ENCODE measurements at regions not wholly inside any gene's neighbourhood (a gene's known extent, or its start where the extent isn't known, plus 50 kb on each side); places are given as distances from the start of the nearest gene placed in this dataset.

DNA sequence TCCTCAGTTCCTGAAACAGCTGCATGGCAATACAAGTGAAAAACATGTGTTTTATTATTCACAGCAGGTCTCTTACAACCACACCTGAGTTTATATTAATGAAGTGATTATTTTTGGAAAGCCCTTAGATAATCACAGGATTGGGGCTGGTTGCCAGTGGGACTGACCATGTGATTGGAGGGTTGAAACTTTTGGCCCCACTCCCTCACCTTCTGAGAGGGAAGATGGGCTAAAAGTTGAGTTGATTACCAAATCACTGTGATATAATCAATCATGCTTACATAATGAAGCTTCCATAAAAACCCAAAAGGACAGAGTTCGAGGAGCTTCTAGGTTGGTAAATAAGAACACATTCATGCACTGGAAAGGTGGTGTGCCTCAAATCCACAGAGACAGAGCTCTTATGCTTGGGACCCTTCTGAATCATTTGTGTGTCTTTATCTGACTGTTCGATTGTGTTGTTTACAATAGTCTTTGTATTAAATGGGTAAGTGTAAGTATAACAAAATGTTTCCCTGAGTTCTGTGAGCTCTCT is 393.9 kb downstream of the RPS24 start:
- no peak for TF ChIP-seq POLR2A (IDR thresholded peaks at IDR 0.05)
- TF ChIP-seq, protein P1, sequence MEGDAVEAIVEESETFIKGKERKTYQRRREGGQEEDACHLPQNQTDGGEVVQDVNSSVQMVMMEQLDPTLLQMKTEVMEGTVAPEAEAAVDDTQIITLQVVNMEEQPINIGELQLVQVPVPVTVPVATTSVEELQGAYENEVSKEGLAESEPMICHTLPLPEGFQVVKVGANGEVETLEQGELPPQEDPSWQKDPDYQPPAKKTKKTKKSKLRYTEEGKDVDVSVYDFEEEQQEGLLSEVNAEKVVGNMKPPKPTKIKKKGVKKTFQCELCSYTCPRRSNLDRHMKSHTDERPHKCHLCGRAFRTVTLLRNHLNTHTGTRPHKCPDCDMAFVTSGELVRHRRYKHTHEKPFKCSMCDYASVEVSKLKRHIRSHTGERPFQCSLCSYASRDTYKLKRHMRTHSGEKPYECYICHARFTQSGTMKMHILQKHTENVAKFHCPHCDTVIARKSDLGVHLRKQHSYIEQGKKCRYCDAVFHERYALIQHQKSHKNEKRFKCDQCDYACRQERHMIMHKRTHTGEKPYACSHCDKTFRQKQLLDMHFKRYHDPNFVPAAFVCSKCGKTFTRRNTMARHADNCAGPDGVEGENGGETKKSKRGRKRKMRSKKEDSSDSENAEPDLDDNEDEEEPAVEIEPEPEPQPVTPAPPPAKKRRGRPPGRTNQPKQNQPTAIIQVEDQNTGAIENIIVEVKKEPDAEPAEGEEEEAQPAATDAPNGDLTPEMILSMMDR (IDR thresholded peaks at IDR 0.05): no peak

Data from right lobe of liver (tissue), 4 donors.